Heart left ventricle (tissue), 13 donors: ENCODE measurements at regions not wholly inside any gene's neighbourhood (a gene's known extent, or its start where the extent isn't known, plus 50 kb on each side); places are given as distances from the start of the nearest gene placed in this dataset.

ENCODE experiments used
- POLR2A ChIP-seq, 2 donors: fragments of 450-650 bp; IDR thresholded peaks; one replicate each; pipeline ENCODE4 v1.6.1; 2017; ENCODE audit warnings: antibody characterized with exemption in 2 of 2, mild to moderate bottlenecking in 2 of 2, moderate library complexity in 2 of 2
- TF ChIP-seq, protein P1 (sequence below), 12 donors: fragments of 200-600 bp; sonication (generic) in 4 of 12; IDR thresholded peaks; one replicate each; pipeline versions ENCODE4 v1.5.0 to v1.8.0; 2018 to 2022; ENCODE audit warnings: antibody characterized with exemption in 12 of 12, mild to moderate bottlenecking in 5 of 12
- donor health status: ischemic (EF 13 %, LVEDD 7.1; RV severe dilation, severe dysfunction).
- donor health status: DM: no; HTN: yes; CAD: no.
- donor health status: DM: no; HTN: no; CAD: no.
- donor health status: ischemic (EF 25% LVEDD 6.9; RV normal size, moderate dysfunction).
- donor health status: ischemic (EF 25% LVEDD 5.7; RV mildly dilated, moderate dysfunction).
- donor health status: ischemic (EF 35%, LVEDD 5.7; RV mildly dilated, moderate dysfunction).
- donor health status: nonischemic (EF 11% LVEDD 7.7; RV severe dilation, severe dysfunction).
- donor health status: DM: yes; HTN: yes; CAD: no.
- donor health status: PGD.
- donor health status: ischemic (EF 29% LVEDD 5.4; RV normal size, mild dysfunction).
- donor health status: nonischemic (EF 23%, LVEDD 6.1; RV moderate dilation, normal function).

DNA sequence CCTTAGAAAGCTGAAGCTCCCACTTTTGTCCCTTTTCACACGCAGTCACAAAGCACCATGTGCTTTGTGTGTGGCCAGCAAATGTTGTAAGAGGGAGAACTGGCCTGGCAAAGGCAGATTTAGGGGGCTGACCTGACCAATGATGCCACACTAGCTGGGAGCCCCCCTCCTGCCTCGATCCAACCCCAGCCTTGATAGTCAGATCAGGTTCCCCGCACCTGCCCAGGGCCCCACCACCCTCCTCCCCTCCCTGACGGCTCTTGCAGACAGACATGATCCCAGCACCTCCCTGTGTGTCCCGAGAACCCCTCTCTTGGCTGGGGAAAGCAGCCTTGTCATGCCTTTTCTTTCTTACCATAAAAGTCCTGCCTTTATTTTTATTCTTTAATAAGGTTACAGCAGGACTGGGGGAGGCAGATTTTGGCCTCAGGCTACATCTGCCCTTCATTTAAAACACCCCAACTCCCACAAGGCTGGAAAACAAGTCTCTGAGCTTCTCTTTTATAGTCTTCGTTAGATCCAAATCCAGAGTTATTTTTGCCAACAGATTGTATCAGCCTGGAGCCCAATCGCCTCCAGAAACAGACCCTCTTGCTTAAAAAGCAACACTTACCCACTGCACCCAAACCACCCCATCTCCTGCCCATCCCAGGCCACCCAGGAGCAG, 201.8 kb upstream of the CDH5 start:
- no peak for TF ChIP-seq POLR2A (IDR thresholded peaks at IDR 0.05)
- TF ChIP-seq, protein P1, sequence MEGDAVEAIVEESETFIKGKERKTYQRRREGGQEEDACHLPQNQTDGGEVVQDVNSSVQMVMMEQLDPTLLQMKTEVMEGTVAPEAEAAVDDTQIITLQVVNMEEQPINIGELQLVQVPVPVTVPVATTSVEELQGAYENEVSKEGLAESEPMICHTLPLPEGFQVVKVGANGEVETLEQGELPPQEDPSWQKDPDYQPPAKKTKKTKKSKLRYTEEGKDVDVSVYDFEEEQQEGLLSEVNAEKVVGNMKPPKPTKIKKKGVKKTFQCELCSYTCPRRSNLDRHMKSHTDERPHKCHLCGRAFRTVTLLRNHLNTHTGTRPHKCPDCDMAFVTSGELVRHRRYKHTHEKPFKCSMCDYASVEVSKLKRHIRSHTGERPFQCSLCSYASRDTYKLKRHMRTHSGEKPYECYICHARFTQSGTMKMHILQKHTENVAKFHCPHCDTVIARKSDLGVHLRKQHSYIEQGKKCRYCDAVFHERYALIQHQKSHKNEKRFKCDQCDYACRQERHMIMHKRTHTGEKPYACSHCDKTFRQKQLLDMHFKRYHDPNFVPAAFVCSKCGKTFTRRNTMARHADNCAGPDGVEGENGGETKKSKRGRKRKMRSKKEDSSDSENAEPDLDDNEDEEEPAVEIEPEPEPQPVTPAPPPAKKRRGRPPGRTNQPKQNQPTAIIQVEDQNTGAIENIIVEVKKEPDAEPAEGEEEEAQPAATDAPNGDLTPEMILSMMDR (IDR thresholded peaks at IDR 0.05) = no peak
